Suprapubic skin (tissue), 4 donors: ENCODE measurements at regions not wholly inside any gene's neighbourhood (a gene's known extent, or its start where the extent isn't known, plus 50 kb on each side); places are given as distances from the start of the nearest gene placed in this dataset.

Source experiments
- DNase-seq, 2 donors: peaks; one replicate each; pipeline ENCODE4 v3.0.0-alpha.2; 2019; ENCODE audit warnings: low spot score in 2 of 2
- H3K27ac ChIP-seq: fragments of 200-600 bp; sonication (generic); one replicate; pipeline ENCODE4 v1.5.1; 2019
- H3K27me3 ChIP-seq: fragments of 200-600 bp; sonication (generic); one replicate; pipeline ENCODE4 v1.5.1; 2019
- H3K36me3 ChIP-seq: fragments of 200-600 bp; sonication (generic); one replicate; pipeline ENCODE4 v1.5.1; 2019
- H3K4me1 ChIP-seq: fragments of 200-600 bp; sonication (generic); one replicate; pipeline ENCODE4 v1.5.1; 2019
- H3K4me3 ChIP-seq: fragments of 200-600 bp; sonication (generic); one replicate; pipeline ENCODE4 v1.5.1; 2019; ENCODE audit warnings: mild to moderate bottlenecking
- H3K9me3 ChIP-seq: fragments of 200-600 bp; sonication (generic); one replicate; pipeline ENCODE4 v1.5.1; 2019
- CTCF ChIP-seq, 2 donors: fragments of 200-600 bp in 1 of 2; fragments of 450-650 bp in 1 of 2; sonication (generic) in 1 of 2; IDR thresholded peaks; one replicate each; pipeline ENCODE4 v1.5.1; 2016 to 2019; ENCODE audit warnings: antibody characterized with exemption in 2 of 2, mild to moderate bottlenecking in 1 of 2, moderate library complexity in 1 of 2
- EP300 ChIP-seq: sonication (generic); formaldehyde crosslinking; IDR thresholded peaks from one replicate; pipeline ENCODE4 v1.6.1; 2017; ENCODE audit warnings: antibody characterized with exemption
- POLR2A ChIP-seq, 2 donors: fragments of 450-650 bp; IDR thresholded peaks; one replicate each; pipeline ENCODE4 v1.6.1; 2017; ENCODE audit warnings: antibody characterized with exemption in 2 of 2, mild to moderate bottlenecking in 2 of 2, moderate library complexity in 2 of 2
- POLR2AphosphoS5 ChIP-seq, 3 donors: sonication (generic); formaldehyde crosslinking; IDR thresholded peaks; one replicate each; pipeline ENCODE4 v1.6.1; 2017; ENCODE audit warnings: antibody characterized with exemption in 3 of 3
- WGBS: methylation state at CpG from one replicate; pipeline ENCODE4 v1.1.5; 2018; 5-methylcytosine and 5-hydroxymethylcytosine counted together

- no peak for DNase-seq
- H3K4me3 ChIP-seq = no peak overlapping the region
- H3K27ac ChIP-seq = peak overlapping the region; percentile 49
- 9% methylated on average over 4 of the region's 4 CpGs for WGBS
- peaks cover 17% of the 10 kb centered on the region for H3K4me1 ChIP-seq
- H3K27me3 ChIP-seq = no peaks in the 10 kb centered on the region
- no peaks in the 10 kb centered on the region for H3K36me3 ChIP-seq
- TF ChIP-seq POLR2AphosphoS5 (IDR thresholded peaks at IDR 0.05) (no peak), POLR2A (IDR thresholded peaks at IDR 0.05) (no peak), CTCF (IDR thresholded peaks at IDR 0.05) (no peak), EP300 (no peak)
- no peaks in the 10 kb centered on the region for H3K9me3 ChIP-seq
These were observed 58.7 kb upstream of the NFIB start for GRCh38 chr9:14372437-14373335.

- H3K27ac ChIP-seq = no peak overlapping the region
These were observed 55.1 kb upstream of the NFIB start for GRCh38 chr9:14369011-14369410.

GRCh38 chr9:14366076-14366475, 52.1 kb upstream of the NFIB start:
- Histone ChIP-seq H3K27ac (peak overlapping the region; percentile 67), H3K27me3 (no peaks in the 10 kb centered on the region), H3K4me3 (no peak overlapping the region), H3K9me3 (no peaks in the 10 kb centered on the region), H3K36me3 (no peaks in the 10 kb centered on the region), H3K4me1 (peaks cover 27% of the 10 kb centered on the region)
- TF ChIP-seq CTCF (IDR thresholded peaks at IDR 0.05) = no peak
- TF ChIP-seq POLR2AphosphoS5 (IDR thresholded peaks at IDR 0.05) = peak in 1 of 3 donors; percentile 37
- no peak for DNase-seq
- WGBS = 54% methylated on average over 10 of the region's 10 CpGs

More at GRCh38 chr9:14369011-14369410, 55.1 kb upstream of the NFIB start:
- peaks cover 31% of the 10 kb centered on the region for H3K4me1 ChIP-seq
- no peaks in the 10 kb centered on the region for H3K9me3 ChIP-seq
- H3K36me3 ChIP-seq = no peaks in the 10 kb centered on the region
- no peaks in the 10 kb centered on the region for H3K27me3 ChIP-seq
- WGBS = 96% methylated on average over 6 of the region's 6 CpGs
- no peak for DNase-seq
- TF ChIP-seq POLR2A (IDR thresholded peaks at IDR 0.05) (no peak), CTCF (IDR thresholded peaks at IDR 0.05) (no peak), EP300 (no peak), POLR2AphosphoS5 (IDR thresholded peaks at IDR 0.05) (no peak)
- no peak overlapping the region for H3K4me3 ChIP-seq

- Histone ChIP-seq H3K27me3 (no peaks in the 10 kb centered on the region), H3K9me3 (no peaks in the 10 kb centered on the region), H3K4me1 (peaks cover 27% of the 10 kb centered on the region), H3K4me3 (no peak overlapping the region), H3K27ac (peak overlapping the region; percentile 67), H3K36me3 (no peaks in the 10 kb centered on the region)
- DNase-seq = no peak
- 65% methylated on average over 3 of the region's 3 CpGs for WGBS
- no peak for TF ChIP-seq POLR2AphosphoS5 (IDR thresholded peaks at IDR 0.05)
- TF ChIP-seq POLR2A (IDR thresholded peaks at IDR 0.05) = no peak
- TF ChIP-seq CTCF (IDR thresholded peaks at IDR 0.05) = no peak
- no peak for TF ChIP-seq EP300
These were observed 51.7 kb upstream of the NFIB start for GRCh38 chr9:14365670-14366069.
